ENCODE measurements at regions not wholly inside any gene's neighbourhood (a gene's known extent, or its start where the extent isn't known, plus 50 kb on each side); places are given as distances from the start of the nearest gene placed in this dataset.
"Not testable (repeated sequence)": the region's sequence is repeated elsewhere in the genome, so short reads cannot be mapped to it uniquely, and the experiment has no call there.

DNA sequence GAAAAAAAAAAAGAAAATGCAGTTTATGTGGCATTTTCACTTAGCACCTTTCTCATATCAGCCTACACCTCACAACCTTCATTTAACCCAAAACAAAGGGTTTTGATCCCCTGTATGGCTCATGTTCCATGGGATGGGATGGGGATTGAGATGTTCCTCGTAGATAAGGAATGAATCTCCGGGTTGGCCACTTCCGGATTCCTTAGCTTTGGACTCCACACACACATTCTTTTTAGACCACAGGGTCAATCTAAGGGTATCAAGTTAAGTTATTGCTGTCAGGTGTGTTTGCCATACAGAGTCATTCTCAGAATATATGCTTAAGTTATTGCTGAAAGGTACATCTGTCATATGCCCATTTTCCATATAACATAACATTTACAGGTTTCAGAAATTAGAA, 301.4 kb upstream of the TGFBR2 start:
- no peak for DNase-seq

DNA sequence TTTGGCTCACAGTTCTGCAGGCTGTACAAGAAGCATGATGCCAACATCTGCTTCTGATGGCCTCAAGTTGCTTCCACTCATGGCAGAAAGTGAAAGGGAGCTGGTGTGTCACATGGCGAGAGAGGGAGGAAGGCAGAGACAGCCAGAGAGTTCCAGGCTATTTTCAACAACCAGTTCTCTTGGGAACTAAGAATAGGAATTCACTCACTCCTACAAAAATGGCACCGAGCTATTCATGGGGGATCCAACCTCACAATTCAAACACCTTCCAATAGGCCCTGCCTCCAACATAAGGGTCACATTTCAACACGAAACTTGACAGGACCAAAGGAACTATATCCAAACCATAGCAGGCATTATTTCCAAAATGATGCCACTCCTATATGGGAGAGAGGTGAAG, 299.5 kb upstream of the TGFBR2 start:
- no peak for DNase-seq

DNA sequence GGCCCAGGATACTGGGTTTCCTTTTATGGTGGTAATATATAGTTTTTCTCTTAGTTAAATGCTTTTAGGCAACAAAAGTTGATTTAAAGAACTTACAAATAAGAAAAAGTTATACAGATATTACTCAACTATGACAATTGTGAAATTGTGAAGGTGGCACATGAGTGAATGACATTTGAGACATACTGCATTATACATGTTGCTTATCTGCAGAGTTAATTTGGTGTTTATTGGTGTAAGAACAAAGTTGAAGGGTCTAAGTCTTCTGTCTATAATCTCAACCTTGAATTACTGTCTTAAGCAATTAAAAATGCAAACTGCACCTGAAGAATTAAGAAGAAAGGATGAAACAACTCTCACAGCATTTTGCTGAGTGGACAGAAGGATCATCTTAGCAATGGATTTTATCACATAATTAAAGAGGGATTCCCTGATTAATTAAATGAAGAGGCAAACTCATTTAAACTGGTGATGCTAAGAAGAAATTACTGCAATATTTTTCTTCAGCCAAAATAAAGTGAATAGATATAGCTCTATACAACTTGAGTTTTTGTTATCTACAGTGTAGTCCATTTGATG, 298.9 kb upstream of the TGFBR2 start:
- no peak for DNase-seq

DNA sequence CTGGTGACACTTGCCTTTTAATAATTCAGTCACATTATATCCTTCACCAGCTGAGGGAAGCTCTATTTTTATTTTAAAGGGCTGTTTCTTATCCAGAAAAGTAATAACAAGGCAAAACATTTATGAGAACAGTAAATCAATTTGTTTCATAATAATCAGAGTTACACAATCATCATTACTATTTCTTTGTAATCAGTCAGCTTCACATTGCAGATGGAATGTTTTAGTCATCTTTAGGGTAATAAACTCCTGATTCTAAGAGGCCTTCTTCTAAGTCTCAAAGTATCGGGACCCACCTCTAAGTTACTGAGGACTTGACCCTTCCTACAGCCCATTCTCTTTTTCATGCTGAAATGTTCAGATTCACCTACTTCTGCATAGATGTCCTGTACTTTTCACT, 298.3 kb upstream of the TGFBR2 start:
- no peak for DNase-seq

DNA sequence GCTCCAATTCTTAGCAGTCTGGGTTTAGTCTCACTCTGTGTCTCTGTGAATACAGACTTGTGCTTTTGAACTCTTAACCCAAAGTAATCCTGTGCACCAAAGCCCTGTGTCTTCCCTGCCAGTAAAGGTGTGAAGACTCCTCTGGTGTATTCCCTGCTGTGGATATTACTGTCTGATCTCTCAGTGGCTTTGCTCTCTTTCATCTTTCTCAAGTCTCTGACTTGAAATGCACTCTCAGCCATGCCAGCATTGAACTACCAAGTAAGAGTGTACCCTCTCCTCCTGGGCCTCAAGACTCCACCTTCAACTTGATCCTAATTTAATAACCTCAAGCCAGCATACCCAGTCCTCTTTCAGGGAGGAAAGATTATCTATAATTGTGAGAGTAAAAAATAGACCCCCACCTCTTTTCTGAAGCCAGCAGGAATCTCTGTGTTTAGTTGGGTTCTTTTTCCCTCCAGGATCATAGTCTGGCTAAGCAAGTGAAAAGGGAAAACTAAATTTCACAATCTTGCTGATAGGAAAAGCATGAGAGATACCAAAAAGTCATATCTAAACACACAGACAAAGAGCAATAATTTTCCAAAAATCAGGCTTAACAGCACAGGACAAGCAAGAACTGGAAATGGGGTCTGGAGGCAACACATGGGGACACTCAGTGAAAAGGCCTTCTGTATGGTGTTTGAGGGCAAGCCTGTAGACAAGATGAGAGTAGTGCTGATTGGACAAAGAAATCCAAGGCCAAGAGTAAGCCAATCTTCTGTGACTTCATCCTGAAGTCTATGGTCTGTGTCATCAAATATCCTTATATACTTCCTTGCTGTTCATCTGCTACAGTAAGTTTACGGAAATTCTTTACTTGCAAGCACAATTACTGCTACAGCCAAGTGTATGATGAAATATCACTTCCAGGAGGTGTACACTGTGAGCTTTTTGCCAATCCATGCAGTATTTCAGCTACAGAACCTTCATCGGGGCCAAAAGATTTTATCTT, 296.1 kb upstream of the TGFBR2 start:
- no peak for DNase-seq

DNA sequence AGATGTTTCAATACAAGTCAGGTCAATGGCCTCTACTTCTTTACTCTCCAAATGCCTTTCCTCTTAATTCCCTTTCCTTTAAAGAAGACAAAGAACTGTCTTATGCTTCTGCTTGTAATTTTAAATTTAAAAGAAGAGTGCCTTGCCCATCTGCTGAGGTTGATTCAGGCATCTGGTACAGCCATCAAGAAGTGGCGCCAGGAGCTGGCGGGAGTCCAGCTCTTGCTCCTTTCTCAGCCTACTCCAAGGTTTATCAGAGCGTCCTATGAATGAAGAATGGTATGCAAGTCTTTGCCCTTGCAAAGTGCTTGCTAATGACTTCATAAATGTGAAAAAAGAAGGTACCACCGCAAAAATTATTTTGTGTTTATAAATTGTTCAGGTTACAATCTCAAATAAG, 294.6 kb upstream of the TGFBR2 start:
- DNase-seq: no peak

DNA sequence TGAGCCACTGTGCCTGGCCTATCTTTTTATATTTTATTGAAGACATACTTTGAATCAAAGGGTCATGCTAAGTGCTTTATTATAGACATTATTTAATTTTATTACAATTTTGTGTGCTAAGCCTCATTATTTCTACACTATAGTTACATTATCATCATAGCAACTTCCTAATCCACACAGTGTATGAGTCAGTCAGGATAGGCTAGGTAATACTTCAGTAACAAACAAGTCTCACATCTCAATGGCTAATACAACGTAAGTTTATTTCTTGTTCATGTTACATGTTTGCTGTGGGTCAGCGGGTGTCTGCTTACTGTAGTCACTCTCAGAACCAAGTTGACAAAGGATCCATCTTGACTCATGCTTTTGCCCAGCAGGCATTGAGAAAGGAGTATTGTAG, 292.6 kb upstream of the TGFBR2 start:
- no peak for DNase-seq

DNA sequence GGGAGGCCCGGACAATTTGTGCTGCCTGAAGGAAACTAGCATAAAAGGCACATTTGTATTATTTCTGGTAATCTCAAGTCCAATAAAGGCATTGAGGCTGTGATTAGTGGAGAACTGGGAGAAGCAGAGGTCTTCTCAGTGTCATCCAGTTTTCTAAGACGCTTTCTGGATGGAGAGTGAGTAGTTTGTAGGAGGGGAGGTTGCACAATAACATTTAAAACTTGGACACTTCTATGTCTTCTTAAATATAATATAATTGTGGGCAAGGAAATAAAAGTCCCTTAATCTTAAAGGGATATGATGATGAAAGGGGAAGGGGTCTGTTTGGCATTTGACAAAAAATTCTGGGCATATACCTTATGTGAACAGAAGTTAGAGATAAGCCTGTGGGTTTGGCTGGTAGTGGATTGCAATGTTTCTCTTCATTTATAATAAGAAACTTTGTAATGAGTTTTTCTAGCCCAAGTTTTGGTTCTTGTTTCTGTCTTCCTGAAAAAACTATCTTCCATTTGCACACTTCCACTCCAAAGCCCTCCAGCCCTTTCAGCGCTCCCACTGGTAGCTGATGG, 291.6 kb upstream of the TGFBR2 start:
- DNase-seq: no peak

DNA sequence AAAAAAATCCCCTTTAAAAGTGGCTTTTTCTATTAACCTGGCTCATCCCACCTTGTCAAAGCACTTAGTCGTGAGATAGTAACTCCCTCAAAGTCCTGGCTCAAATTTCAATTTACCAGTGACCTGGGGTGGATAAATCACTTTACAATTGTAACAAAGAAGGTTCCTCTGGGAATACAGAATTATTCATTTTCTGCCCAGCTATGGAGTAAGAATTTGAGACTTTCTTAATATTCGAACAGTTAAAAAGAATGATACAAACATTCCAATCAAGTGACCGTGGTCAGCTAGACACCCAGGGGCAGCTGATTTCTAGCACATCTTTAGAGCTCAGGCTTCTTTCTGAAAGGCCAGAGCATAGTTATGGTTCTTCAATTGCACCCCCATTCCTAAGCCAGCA, 291.0 kb upstream of the TGFBR2 start:
- peak; percentile 83 for DNase-seq

DNA sequence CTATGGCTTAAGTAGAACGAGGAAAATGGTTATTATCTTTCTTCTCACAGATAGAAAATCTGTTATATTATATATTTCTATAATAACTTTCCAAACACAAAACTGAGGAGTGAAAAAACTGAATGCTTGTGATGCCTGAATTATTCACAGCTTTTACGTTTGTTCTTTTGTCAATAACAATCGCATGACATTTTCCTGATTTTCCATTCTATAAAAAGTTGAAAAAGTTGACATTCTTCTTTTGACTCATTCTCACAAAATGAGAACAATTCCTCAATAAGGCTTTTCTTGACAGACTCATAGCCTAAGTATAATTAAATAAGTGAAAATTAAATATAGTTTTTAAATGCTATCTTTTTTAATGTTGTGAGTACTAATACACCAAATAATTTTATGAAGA, 288.8 kb upstream of the TGFBR2 start:
- peak; percentile 51 for DNase-seq

DNA sequence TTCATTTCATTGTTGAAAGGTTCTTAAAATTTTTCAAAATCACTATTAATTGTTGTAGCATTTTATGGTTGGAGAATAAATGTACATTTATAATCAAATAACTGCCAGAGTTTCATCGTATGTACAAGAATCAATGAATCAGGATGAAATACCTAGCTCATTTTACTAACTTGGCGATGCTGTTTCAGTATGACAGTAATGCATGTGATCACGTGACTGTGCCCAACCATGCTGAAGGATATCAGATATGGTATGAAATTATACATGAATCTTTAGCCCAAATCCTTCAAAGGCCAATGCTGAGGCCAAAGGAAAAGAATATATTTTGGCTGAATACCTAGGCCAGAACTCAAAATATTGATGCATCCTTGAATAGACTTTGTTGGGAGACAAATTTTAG, 288.3 kb upstream of the TGFBR2 start:
- DNase-seq: no peak

DNA sequence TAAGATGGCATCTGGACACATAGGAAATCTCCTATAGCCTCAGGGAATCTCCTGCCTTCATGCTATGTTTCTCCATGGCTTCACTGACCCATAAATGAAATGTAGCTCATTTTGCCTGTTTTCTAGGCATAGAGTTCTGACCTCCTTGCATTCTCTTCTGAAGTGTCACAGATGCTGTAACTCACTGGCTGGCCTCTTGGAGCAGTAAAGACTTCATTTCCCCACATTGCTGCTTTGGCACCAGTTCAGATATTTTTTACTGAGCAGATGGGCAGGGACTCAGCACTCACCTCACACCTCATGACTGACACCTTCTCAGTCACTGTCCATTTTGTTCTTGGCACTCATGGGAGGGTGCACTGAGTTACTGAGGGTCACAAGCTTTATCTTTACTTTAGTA, 286.7 kb upstream of the TGFBR2 start:
- peak; percentile 57 for DNase-seq

DNA sequence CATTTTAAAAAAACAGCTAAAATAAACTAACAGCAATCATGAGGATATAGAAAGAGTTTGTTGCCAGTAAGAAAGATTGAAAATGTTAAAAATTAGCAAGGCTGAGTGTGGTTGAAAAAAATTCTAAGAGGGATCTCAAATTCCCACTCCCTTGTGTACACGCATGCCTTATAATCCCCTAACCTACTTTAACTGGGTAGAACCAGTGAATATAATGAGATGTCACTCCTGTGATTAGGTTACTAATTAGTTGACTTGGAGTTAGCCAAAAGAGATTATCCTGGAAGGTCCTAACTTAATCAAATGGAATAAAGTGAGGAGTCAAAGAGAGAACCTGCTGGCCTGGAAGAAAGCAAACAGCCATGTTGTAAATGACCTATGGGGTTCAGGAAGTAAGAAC, 286.0 kb upstream of the TGFBR2 start:
- no peak for DNase-seq

DNA sequence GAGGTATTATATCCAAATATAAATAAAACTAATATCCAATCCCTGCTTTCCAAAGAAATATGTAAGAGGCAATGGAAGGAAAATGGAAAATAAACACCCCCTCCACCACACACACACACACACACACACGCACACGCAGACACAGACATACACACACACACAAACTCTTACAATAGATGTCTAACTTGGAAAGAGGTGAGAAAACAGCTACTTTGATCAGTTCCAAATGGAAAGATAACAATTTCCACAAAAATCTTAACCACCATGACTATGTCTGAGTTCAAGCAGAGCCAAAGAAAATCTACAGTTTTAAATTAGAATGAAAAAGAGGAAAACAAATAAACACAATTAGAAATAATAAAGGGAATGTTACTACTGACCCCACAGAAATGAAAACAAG, 285.3 kb upstream of the TGFBR2 start:
- DNase-seq: no peak

DNA sequence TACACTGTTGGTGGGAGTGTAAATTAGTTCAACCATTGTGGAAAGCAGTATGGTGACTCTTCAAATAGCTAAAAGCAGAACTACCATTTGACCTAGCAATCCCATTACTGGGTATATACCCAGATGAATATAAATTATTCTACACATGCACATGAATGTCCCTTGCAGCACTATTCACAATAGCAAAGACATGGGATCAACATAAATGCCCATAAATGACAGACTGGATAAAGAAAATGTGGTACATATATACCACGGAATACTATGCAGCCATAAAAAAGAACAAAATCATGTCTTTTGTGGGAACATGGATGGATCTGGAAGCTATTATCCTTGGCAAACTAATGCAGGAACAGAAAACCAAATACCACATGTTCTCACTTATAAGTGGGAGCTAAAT, 282.8 kb upstream of the TGFBR2 start:
- DNase-seq: not testable (repeated sequence)

DNA sequence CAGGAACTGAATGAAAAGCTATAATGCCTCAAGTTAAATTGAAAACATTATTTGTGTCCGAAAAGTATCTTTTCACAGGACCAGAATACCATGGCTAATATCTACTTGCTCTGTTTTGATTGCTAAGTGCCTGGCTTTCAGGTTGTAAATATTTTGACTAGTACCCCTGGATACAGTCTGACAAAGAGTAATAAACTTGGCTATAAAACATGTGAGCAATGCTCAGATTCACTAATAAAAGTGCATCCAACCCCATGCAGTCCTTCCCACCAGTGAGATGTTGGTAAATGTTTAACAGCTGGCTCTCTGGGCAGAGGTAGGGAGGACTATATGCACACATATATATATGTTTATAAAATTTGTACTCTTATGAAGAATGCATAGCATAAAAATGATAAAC, 281.8 kb upstream of the TGFBR2 start:
- no peak for DNase-seq

DNA sequence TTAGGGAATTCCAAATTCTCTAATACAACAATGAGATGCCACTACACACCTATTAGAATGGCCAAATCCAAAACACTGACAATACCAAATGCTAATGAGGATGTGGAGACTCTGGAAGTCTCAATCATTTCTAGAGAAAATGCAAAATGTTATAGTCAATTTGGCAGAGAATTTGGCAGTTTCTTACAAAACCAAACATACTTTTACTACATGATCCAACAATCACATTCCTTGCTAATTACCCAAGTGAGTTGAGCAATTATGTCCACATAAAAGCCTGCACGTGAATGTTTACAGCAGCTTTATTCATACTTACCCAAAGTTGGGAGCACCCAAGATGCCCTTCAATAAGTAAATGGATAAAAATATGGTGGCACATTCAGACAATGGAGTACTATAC, 278.4 kb upstream of the TGFBR2 start:
- not testable (repeated sequence) for DNase-seq

DNA sequence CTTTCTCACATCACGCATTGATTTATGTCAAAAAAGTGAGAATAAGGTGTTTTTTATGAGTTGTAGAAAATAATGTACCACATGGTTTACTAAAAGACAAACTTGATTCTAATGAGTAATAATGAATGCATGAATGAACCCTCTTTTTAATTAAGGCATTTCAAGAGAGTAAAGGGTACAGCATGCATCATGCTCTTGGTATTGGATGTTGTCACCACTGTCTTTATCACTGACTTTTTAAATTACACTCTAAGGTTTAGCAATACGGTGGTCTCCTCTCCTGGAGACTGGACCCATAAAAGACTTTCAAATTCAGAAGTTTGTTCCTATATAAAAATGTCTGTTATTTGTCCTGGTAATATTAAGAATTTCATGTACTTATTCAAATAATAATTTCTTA, 277.5 kb upstream of the TGFBR2 start:
- DNase-seq: not testable (repeated sequence)

DNA sequence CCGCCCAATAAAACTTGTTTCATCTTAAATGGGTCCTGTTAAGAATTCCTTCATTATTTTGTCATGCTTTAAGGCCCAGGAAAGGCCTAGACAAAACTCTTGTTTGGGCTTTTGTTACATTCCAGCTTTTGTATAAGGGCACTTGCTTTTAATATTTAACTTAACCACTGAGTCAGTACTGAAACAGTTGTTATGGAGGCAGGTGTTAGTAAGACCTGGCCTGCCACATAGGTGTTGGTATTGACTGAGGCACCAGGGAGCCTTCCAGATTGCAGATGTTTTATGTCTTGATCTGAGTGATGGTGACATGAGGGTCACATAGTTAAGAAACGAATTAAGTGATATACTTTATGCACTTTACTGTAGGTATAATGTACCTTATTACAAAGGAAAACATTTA, 274.9 kb upstream of the TGFBR2 start:
- no peak for DNase-seq

DNA sequence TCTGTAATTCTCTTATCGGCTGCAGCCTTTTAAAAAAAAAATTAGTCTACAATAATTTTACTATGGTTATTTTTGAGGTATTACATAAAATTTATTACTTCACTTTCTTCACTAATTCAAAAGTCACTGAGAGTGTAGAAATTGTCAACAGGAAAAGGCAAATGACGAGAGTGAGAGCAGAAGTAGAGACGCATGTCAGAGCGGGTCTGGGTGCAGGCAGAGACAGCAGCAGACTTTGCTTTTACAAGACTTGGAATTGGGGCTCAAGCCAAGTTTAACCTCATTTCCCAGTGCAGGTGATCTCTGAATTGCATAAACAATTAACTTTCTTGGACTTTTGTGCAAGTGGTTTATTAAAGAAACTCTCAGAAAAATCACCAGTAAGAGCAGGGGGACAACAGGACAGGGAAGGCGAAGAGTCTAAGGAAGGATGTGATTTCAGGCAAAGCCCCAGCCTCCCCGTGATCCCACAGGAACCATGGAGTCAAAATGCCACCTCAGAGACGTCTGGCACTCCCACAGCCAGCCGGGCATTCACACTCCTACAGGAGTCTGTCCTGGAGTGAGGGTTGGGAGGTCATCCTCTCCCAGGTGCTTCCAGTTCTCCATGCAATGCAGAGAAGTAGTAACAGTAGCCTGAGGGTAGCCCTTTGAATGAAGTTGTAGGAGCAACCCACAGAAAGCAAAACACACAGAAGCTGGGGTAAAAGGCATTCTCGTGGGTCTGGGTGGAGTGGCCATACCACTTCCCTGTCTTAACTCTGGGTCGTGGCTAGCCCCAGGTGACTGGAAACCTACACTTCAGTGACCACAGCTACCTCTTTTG, 274.0 kb upstream of the TGFBR2 start:
- no peak for DNase-seq

DNA sequence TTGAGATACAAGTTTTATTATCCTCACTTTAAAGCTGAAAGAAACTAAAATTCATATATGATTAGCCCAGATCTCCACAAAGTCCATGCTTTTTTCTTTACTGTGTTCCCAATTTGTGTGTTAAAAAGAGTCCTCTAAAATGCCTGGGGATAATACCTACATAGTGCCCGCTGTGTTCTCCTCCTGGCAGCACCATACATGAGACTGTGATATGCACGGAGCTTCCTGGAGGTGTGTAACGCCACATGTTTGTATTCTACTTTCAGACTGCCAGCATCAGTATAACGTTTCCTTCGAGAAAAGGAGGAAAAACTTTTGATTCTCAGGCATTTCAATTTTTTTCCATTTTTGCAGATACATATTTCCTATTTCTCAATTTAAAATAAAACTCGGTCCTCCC, 273.3 kb upstream of the TGFBR2 start:
- no peak for DNase-seq

DNA sequence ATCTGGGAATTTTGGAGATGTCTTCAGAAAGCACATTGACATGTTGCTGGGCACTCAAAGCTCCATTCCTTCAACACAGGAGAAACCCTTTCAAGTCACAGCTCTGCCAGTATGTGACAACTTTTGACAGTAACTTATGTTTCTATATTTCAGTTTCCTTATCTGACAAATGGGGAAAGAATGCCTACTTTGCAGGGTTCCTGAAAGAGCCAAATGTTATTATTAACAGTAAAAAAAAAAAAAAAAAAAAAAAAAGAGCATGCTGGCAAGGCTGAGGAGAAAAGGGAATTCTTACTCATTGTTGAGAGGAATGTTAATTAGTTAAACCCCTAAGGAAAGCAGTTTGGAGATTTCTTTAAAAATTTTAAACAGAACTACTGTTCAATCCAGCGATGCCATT, 272.5 kb upstream of the TGFBR2 start:
- DNase-seq: peak; percentile 79

DNA sequence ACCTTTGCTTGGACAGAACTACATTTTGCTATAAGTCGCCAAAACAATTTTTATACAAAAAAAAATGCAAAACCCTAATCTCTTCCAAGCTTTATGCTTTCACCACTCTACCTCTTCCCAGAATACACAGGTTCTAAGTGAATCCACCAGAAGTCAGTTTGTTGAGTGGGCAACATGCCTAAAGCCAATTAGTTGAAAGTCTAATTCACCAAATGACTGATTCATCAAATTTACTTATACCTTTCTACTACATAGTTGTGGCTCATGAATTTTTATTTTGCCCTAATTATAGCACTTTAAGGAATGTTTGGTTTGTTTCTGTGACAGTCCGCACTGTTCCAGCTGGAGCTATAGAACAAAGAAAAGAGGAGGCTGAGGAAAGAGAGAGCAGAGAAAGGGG, 265.9 kb upstream of the TGFBR2 start:
- DNase-seq: no peak

Data from fibroblast of skin of back (primary cell).